SH-SY5Y (cell line): ENCODE measurements at regions not wholly inside any gene's neighbourhood (a gene's known extent, or its start where the extent isn't known, plus 50 kb on each side); places are given as distances from the start of the nearest gene placed in this dataset.

Experiments
- GATA2 ChIP-seq: IDR thresholded peaks from 2 replicates; pipeline ENCODE4 v1.6.1; 2011; ENCODE audit warnings: mild to moderate bottlenecking, low read depth, low read length
- GATA3 ChIP-seq: IDR thresholded peaks from 2 replicates; pipeline ENCODE4 v1.6.1; 2011; ENCODE audit warnings: low read depth, mild to moderate bottlenecking, low read length, moderate library complexity

DNA sequence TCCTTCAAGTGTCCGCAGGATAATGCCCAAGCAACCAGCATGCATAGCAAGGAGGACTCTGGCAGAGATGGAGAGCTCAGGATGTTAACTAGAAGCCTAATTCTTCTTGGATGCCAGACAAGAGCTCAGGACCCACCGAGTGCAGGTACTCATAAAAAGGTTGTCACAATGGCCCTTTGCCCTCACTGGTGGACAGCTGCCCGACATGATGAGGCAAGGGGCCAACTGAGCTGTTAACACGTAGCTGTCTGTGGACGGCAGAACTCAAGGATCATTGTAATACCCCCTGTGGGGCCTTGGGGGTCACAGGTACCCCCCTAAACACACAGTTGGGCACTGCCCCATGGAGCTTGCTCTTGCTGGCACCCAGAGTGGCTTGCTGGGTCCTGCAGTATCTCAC, 393.7 kb downstream of the PIK3C3 start:
- TF ChIP-seq GATA2 (no peak), GATA3 (no peak)

DNA sequence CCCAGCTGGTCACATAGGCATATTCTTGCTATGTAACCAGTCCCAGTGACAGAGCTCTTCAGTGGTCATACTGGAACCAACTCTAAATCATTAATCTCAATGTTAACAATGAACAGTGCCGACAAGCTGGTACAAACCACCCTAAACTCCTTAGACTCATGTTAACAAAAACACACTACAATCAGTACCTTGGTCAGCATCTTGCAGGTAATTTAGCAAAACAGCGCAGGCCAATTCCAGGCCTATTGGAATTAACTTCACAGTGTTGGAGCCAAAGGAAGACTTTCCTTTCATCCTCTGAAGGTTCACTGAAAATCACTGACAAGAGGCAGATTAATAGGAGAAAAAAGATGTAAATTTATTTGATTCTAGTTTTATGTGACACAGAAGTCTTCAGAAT, 396.4 kb downstream of the PIK3C3 start:
- TF ChIP-seq GATA2, result no peak
- no peak for TF ChIP-seq GATA3

DNA sequence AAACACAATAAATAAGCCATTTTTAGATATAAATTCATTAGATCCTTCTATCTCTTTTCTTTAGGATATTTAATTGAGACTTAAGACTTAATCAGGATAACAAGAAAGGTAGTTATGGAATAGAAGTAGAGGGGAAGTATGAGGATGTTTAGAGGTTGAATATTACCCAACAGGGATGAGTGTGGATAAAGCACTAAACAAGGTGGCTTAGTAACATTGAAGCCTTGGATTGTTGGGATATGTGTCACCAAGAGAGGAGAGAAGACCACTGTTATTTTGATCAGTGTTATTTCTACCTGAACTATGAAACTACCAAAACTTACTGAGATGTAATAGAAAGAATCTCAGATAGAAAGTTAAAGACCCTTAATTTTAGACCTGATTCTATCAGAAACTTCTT, 405.7 kb downstream of the PIK3C3 start:
- TF ChIP-seq GATA3 (no peak), GATA2 (no peak)

DNA sequence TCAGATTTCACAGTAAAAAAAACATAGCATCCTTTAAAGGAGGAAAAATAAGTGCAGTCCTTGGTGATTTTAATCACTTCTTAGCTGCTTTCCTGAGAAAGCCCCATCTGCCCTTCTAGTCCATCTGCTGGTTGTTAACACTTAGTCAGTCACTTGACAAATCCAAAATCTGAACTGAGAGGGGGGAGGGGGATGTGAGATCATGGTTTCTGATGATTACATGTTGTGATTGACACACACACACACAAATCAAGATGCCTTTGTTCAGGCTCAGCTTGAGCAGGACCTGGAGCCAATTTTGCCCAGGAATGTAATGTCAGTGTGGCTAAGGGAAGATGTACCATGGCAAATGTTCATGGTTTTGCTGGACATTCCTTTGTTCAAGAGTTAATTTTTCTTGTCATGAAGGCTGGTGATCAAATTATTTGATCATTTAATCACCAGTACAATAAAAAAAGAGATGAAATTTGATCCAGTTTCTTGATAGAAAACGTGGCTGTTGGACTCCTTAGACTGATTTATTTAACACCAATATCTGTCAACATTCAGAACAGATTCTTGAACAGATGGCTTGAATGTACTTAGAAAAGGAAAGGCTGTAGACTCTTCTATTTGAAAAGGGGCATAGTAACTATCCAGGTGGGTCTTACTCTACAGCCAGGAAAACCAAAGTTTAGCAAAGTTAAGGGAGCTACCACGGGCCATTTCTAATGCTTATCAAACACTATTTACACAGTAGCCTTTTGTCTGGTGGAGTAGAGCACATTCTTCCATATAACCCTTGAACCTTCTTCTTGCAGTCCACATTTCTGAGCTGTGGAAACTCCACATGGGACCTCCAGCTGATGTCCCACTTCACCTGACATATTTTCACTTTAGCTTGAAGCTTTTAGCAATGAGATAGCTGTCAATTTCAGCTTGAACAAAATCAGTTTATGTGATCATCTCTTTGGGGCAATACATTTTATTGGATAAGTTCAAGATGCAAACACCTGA, 408.7 kb downstream of the PIK3C3 start:
- no peak for TF ChIP-seq GATA2
- TF ChIP-seq GATA3, result no peak

DNA sequence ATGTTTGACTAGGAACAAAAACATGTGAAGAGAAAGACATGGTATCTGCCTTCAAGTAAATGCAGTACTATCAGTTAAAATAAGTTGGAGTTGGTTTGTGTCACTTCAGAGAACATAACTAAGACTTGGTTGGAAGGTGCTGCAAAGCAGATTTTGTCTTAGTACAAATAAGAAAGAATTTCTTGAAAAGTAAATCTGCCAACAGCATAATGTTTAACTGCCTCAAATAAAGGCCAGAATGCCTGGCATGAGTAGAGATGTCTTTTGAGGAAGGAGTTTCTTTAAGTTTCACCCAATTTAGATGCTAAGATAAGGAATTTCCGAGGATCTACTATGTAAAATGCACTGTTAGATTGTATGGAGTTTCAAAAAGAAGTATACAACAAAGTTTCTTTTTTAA, 409.7 kb downstream of the PIK3C3 start:
- TF ChIP-seq GATA3, result no peak
- TF ChIP-seq GATA2, result no peak

DNA sequence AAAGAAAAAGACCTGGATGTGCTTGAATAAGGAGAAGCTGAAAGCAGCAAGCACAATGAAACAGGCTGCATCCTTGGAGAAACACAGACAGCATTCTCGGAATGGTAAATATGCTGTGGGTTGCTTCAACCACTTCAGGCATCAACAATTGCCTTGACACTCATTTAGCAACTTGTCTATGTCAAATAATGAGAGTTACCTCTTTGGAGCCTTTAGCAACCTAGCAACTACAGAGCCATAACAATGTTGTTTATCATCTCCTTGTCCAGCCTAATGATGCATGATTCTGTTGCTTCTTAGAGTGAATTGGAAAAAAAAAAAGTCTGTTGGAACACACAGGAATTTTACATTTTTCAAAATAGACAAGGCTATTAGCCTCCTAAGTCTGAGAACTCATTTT, 410.6 kb downstream of the PIK3C3 start:
- TF ChIP-seq GATA2 (no peak), GATA3 (no peak)

DNA sequence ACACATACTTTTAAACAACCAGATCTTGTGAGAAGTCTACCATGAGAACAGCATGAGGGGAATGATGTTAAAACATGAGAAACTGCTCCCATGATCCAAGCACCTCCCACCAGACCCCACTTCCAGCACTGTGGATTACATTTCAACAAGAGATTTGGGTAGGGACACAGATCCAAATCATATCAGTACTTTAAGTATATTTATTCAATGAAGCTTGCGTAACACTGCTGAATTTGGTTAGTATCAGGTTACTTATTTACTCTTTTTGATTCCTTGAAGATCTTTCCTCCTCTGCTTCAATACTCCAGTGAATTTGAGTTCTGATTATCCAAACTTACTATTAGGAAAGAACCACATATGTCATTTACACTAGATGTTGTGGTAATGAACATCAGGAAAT, 418.6 kb downstream of the PIK3C3 start:
- TF ChIP-seq GATA2 (no peak), GATA3 (no peak)

DNA sequence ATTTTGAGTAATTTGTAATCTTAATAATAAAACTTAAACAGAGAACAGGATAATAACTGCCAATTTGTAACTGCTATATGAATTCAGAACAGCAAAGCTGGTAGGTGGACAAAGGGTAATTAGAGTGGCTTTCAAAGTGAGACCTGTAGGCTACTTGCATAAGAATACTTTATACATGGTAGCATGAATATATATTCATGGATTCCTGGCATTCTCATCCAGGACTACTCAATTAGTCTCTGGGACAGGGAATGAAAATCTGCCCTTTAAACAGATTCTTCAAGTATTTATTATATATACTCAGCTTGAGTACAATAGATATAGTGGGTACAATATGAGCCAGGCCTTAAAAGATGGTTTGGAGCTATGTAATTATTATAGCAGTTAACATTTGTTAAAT, 419.9 kb downstream of the PIK3C3 start:
- TF ChIP-seq GATA2, result no peak
- TF ChIP-seq GATA3, result no peak

DNA sequence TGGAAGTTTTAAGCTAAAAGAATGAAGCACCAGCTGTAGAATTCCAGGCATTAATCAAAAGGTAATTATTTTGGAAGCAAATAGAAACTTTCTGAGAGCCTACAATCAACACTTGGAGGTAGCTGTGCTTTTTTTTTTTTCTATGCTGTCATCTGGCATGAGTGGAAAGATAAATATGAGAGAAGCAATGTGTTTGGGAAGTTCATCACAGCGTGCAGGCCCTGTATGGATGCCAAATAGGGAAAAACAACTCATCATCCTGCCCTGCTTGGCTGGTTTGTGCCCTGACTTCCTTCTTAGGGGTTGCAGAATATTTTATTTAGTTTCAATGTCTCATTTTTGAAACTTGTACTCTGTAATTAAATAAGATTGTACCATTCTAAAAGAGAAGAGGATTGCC, 437.4 kb downstream of the PIK3C3 start:
- TF ChIP-seq GATA2 (no peak), GATA3 (no peak)

DNA sequence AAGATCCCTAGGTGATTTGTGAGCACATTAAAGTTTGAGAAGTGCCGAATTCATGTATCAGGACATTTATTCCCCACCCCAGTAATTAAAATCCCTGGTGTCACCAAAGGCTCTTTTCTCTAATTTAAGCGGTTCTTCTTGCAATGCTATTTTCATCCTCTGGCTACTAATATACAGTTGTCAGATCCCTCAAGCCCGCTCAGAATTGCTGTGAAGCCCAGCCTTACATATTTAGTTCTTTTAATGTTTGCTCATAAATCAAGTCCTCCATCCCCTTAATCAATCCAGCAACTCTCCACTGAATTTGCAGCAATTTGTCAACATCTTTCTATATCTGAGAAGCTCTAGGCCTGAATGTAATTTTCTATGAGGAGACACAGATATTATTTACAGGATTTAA, 437.9 kb downstream of the PIK3C3 start:
- TF ChIP-seq GATA3, result no peak
- no peak for TF ChIP-seq GATA2

DNA sequence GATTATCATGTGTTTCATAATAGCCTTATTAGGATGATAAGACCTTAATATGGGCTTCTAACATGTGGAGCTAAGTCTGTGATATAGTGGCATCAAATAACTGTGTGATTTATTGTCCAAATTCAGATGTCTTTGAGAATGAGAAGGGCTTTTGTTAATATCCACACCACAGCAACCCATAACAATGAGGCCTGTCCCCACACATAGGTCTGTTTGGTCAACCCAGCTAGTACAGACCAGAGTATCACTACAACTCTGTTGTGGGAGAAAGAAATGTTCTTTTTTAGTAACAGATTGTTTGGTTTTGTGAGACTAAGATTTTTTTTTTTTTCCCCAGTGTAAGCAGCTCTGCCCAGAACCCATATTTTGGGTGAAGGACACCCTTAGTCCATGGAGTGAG, 439.2 kb downstream of the PIK3C3 start:
- no peak for TF ChIP-seq GATA2
- no peak for TF ChIP-seq GATA3

DNA sequence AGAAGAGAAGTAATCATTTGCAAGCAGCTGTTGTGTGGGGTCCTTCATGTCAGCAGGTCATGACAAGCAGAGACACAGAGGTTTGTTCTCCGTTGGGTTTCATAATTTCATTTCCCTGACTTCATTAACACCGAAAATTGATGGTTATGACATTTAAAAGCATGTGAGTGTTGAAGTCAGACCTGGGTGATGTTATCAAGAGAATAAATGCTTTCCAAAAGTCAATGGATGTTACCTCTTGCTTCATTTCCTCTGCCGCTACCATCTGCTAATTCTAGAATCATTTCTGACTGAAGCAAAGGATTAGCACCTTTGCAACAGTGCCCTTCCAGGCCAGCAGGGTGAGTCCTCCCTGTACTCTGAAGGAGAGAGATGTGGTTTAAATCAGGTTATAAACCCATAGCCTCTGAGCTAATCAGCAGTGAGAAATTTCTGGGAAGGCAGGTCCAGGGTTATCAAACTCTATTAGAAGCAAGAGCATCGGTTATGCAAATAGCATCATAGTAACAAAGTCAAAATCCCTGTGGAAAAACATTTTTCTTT, 446.2 kb downstream of the PIK3C3 start:
- no peak for TF ChIP-seq GATA2
- no peak for TF ChIP-seq GATA3

DNA sequence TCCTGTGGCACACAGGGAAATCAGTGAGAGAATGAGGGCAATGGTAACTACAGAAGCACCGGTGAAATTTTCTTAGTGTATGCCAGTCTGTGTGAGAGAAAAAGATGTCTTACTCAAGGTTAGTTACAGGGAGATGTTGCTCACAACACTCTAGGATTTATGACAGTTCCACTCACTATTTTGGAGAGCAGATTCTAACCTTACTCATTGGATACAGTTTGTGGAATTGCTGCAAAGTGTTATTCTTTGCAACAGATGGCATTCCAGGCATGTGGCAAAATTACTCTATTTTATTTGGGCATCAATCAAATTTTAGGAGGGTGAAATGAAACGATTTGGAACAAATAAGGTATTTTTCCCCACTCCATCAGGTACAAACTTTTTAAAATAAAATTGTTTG, 449.1 kb downstream of the PIK3C3 start:
- TF ChIP-seq GATA2 (no peak), GATA3 (no peak)

DNA sequence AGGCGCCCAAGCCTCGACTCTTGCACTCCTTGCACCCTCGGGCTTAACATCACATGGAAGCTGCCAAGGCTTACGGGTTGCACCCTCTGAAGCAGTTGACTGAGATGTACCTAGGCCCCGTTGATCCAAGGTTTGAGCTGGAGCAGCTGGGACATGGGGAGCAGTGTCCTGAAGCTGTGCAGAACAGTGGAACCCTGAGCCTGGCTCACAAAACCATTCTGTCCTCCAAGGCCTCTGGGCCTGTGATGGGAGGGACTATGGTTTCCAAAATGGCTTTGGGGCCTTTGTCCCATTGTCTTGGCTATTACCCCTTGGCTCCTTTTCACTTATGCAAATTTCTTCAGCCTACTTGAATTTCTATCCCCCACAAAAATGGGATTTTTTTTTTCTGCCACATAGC, 454.0 kb downstream of the PIK3C3 start:
- TF ChIP-seq GATA3, result no peak
- TF ChIP-seq GATA2, result no peak

DNA sequence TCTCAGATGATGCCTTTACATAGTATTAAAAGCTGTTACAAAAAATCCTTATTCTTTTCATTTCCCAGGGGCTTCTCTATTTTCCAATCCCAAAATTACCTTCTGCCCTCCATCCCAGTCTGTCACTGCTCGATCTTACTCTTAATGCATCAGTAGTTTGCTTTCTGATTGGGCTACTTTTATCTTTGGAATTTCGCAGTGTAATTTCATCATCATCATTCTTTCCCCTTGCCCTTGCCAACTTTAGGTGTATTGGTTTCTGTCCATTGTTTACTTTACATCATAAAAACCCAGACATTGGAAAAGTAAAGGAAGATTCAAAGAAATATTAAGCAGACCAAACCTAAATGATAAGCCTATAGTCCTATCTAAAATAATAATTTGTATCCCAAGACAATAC, 457.2 kb downstream of the PIK3C3 start:
- no peak for TF ChIP-seq GATA3
- TF ChIP-seq GATA2, result no peak
